ENCODE measurements at regions not wholly inside any gene's neighbourhood (a gene's known extent, or its start where the extent isn't known, plus 50 kb on each side); places are given as distances from the start of the nearest gene placed in this dataset.

DNA sequence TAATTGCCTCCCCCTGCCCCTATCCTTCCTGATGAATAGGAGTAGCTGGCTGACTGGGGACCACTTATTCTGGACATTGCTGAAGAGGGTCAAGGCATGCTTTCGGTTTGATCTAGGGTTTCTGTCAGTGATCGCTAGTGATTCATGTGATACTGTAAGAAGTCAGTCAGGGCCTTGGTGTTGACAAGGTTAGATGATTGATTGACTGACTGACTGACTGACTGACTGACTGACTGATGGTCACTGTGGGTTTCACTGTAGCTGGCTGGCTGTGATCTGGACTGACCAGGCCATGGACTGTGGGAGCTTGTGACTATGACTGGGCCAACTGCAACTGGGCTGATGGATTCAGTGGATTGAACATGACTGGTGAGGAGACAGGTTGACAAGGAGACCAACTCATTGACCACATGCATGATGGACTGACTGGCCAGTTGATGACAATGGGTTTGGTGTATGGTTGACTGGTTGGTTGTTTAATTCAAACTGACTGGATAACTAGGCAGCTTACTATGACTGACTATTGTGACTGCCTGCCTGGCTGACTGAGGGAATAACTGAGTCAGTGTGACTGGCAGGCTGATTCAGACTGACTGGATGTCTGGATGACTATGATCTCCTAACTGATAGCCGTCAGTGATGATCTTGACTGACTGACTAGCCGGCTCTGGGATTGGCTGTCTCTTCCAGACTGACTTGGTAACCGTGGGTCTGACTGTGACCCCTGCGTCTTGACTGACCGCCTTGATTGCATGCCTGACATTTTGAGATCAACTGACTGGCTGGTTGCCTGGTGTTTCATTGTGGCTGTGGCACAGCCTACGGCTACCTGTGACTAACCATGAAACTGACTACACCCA, 509.9 kb downstream of the SHQ1 start:
- no peak for DNase-seq

DNA sequence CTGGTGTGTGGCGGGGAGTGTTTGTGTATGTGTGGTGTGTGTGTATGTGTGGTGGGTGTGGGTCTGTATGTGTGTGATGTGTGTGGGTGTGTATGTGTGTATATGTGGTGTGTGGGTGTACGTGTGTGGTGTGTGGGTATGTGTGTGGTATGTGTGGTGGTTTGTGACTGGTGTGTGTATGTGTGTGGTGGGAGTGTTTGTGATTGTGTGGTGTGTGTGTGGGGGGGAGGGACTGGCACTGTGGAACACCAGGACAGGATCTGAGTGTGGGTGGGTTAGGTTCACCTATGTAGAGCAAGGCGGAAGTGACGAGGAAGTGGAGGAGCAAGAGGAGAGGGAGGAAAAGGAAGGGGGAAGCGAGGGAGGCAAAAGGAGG, 510.8 kb downstream of the SHQ1 start:
- no peak for DNase-seq

DNA sequence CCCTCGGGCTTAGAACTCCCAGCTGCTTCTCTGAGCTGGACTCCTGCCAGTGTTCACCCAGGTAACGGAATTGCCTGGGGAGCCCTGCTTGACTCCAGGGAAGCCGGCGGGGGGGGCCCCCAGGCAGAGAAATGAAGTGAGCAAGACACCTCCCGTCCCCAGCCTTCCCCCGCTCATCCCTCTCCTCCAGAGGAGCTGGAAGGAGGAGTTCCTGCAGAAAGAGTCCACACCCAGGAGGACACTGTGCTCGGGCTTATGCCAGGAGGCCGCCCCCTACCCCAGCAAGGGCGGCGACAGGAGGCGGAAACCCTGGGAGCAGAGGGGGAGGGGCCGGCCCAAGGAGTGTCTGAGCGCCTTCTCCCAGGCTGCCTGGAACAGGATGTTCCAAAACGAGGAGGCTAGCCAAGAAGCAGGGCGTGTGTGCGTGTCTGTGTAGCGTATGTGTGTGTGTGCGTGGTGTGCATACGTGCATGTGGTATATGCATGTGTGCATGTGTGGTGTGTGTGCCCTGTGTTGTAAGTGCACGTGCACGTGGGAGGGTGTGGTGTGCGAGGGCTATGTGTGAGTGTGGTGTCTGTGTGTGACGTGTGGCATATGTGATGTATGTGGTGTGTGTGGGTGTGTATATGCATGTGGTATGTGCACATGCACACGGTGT, 511.3 kb downstream of the SHQ1 start:
- no peak for DNase-seq

DNA sequence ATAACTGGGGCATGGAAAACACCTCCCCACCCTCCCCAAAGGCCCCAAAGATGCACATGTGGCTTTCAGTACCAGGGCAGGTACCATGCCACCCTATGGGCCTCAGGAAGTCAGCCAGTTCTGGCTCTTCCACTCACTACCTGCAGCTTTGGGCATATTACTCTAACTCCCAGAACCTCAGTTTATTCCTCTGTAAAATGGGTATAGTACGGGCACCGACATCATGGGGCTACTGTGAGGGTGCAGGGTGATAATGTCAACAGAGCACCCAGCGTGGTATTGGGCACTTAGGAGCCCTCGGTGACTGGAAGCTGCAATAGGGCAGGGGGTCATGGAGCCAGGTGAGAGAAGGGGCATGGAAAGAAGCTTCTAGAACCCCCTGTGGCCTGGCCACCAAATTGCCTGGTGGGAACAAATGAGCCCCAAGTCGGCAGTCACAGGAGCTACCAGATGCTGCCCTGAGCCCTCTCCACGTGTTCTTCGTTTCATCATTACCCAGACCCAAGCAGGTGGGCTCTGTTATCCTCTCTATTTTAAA, 512.1 kb downstream of the SHQ1 start:
- no peak for DNase-seq

DNA sequence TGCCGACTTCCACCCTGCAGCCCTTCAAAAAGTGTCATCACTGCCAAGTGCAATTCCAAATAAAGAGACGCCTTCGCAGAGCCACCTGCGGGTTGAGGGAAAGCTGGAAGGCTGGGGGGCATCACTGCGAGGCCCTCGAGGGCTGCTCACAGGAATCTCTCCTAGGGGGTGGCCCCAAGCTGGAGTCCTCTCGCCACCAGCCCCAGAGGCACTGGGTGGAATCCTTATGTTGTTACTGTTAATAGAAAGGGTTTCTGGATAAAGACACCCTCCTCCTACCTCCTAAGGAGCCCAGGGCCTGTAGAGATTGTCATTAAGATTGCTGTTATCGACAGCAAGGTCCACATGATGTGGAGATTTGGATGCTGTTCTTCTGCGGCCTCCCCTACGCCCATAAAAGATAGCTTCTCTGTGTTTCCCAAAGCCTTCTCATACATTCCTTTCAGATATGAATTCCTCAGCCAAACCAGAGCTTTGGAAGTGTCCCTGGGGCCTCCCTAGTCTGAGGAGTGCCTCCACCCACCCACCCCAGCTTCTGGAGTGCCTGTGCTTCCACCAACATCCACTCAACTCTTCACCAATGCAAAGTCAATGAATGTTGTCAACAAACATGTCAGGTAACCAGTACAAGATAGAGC, 512.7 kb downstream of the SHQ1 start:
- no peak for DNase-seq

DNA sequence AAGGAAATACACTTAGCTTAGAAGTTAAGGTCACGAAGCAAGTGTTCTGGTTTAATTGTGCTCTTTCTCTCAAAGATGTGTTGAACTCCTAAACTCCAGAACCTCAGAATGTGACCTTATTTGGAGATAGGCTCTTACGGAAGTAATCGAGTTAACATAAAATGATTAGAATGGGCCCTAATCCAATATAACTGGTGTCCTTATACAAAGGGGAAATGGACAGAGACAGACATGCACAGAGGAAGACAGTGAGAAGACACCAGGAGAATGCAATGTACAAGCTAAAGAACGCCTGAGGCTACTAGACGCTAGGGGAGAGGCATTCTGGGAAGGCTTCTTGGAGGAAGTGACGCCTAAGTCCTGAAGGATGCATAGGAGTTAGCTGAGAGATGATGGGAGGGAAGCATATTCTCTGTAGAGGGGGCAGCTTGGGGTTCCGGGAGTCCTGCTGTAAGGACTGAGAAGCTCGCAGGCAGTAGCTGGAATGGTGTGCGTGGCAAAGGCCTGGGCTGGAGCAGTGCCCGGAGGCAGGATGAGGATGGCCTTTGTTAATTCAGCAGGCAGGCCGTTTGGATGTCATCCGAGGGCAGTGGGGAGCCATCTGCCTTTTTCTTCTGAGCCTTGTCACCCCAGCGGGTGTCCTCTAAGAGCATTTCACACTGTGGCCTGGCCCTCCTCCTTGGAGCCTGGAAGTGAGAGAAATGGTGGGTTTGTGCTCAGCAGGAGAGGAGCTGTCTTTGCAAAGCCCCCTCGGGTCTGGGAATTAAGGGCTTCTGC, 513.4 kb downstream of the SHQ1 start:
- no peak for DNase-seq

DNA sequence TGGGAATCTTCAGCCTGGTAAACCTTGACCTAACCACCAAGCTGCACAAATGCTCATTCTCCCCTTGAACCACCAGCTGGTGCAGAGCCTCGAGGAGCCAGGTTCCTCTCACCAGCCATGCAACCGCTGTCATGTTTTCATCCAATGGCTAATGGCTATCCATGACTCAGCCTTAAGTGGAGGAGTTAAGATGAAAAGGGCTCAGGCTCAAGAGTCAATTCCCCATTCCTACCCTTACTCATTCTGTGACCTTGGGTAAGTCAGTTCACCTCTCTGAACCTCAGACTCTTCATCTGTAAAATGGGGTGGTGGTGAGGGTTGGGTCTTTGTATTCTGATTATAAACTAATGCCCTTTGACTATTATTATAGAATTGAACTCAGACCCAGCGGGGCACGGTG, 515.6 kb downstream of the SHQ1 start:
- no peak for DNase-seq

DNA sequence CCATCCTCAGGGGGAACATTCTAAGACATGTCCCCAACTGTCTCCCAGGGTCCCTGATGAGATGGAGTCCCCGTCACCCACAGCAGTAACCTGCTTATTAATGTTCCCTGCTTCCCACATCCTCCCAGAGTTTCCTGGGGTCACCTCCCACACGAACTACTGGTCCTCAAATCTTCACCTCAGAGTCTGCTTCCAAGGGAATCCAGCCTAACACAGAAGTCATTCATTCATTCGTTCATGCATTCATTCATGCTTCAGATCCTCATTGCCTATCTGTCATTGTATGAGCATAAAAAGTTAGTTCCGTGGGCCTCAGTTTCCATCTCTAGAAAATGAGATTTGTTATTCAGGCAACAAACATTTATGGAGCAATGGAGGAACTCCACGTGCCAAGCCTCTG, 516.2 kb downstream of the SHQ1 start:
- no peak for DNase-seq

DNA sequence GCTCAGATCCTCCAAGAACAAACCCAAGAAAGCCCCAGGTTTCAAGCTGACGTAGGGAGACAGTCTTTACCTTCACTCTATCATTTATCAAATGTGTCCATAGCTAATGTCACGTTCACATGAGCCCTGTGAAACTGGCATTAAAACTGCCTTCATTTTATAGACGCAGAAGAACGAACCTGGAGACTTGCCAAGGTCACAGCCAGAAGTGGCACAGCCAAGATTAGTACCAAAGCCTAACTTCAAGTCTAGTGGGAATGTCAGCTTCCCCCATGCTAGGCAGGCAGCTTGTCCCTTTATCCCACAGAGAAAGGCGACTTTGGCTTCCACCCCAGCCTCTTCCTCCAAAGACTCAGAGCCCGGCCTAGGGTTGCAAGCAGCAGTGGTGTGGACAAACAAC, 517.2 kb downstream of the SHQ1 start:
- no peak for DNase-seq

DNA sequence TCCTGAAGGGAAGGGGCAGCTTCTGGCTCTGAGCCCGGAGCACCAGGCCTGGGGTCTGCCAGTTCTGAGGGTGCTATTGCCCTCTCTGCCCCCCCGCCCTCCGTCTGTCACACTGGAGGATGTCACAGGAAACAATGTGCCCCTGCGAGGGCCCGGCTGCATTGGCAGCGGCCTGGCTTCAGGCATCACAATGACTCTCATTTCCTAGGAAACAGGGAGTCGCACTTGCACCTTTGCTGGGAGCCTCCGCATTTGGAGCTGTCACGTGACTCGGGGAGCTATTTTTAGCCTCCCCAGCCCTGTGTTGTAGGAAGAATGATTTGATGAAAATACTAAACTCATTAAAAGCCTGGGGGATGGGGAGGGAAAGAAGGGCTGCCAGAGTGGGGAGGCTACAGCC, 518.9 kb downstream of the SHQ1 start:
- no peak for DNase-seq

DNA sequence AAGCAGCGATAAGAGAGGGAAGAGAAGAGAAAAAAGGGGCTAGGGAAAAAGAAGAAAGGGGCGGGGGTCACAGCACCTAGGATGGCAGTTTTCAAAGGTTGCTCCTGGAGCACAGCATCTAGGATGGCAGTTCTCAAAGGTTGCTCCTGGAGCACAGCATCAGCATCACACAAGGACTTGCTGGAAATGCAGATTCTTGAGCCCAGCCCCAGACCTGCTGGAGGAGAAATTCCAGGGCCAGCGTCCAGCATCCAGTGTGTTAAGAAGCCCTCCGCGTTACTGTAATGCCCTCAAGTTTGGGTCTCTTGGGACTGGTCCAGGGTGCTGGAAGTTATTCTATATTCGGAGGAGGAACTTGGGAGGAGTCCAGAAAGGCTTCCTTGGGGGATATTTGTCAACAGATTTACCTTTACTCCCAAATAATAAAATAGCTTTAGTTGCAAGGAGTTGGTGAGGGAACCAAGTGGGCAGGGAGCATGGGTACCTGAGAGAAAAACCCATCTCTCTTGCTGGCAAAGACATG, 519.4 kb downstream of the SHQ1 start:
- no peak for DNase-seq

DNA sequence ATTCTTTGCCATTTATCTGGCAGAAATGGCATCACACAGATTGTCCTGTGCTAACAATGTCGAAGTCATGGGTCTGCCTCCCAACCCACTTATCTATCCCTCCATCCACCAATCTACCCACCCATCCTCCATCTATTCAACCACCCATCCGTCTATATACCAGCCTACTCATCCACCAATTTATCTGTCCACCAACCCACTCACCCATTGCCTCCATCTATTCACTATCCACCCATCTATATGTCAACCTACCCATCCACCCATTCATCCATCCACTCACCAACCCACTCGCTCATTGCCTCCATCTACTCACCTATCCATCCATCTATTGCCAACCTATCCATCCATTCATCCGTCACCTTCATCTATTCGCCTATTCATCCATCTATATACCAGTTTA, 521.2 kb downstream of the SHQ1 start:
- no peak for DNase-seq

DNA sequence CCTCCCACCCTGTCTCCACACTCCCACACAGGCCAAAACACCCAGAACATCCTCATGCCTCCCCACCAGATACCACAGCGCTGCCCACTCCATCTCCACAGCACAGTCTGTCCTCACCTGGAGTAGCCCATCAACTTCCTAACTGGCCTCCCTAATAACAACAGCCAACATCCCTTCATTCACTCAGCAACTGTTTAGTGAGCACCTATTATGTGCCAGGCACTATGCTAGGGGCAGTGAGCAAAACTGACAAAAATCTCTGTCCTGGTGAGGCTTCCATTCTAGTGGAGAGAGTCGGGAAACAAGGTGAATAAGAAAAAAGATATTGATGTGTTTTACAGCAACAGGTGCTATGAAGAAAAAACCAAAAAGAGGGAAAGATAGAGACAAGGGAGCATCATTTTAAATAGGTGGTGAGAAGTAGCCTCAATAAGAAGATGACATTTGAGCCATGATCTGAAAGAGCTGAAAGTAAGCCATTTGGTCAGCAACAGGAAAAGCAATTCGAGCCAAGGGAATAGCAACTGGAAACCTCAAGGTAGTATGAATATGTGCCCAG, 523.9 kb downstream of the SHQ1 start:
- DNase-seq: no peak

DNA sequence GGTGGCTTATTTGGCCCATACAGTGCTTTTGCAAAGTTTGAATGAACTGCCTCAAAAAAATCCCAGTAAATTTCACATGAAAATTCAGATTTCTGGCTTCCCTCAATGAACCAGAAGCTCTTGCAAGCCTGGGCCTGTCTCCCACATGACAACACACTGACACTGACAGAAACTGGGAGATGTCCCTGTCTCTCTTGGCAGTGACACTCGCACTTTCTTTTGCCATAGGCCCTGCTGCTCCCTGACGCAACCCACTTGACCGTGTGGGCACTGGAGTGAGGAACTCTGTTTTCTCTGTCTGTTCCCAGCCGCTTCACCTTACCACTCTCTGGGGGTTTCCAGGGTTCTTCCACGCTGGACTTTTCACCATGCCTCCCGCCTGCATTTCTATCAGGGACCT, 524.5 kb downstream of the SHQ1 start:
- no peak for DNase-seq

DNA sequence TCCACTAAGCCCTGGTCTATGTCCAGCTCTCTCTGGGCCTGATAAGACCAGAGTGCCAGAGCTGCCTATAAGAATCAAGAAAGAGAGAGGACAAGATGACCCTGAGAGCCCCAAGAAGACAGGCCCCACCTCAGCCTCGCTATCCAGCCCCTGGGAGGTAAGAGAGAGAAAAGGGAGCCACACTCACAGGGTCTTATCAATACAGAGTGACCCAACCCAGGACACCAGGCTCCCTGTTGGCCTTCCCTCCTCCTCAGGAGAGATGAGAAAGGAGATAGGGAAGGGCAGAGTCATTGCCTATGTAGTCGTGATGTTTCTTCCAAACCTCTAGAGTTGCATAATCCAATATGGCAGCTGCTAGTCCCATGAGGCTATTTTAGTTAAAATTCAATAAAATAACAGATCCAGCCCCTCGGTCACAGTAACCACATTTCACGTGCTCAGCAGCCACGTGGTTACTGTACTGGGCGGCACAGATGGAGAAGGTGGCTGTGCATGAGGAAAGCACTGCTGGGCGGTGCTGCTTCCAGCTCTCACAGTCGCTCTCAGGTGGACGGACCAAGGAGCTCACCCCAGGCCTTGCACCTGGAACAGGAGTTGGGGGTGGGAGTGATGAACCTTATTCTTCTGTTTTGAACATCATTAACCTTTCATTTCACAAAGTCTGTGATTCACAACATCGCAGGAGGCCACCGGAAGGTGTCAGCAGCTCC, 525.8 kb downstream of the SHQ1 start:
- DNase-seq: no peak

DNA sequence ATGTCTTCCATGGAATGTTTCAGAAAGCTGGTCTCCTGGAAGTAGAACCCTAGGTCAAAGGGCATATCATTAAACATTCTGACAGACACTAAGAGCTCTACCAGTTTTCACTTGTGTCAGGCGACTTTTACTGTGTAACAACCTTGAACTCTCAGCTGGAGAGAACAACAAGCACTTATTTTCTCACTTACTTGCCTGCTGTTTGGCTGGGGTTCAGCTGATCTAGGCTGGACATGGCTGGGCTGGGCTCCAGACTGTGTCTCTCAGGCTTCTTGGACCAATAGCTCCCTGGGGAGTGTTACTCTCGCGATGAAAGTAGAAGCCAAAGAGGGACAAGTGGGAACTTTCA, 527.3 kb downstream of the SHQ1 start:
- no peak for DNase-seq

DNA sequence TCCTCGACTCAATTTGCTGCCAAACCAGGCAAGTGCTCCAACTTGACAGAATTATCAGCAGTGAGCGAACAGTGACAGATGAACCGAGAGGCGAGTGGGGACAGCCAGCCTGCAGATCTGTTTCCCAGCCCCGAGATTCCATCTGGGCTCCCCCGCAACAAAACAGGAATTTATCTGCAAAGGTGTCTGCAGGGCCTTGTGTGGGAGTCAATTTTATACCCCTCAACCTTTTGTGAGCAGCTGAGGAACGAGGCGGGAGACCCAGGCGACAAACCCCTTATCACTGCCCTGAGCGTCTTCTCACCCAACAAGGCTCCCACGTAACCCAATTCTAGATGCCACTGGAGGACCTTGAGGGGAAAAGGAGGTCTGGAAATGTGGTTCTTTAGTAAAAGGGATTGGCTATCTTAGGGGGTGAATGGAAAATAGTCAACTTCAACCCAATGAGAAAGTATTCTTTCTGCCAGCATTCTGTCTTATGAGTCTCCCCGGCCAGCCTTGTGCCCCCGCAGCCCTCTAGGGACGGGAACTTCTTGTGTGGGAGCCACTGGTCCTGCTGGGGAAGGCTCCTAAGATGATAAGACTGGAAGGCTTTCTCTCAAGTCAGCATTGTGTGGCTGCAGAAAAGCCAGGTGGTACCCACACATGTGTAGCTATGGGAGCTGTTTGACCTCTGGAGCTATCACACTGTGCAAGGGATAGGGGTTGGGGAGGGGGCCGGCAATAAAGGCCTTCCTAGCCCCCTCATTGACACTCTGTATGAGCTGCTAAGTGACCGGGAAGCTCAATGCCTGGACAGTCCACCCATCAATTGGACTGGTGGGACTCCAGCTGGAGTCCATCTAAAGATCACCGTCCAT, 527.9 kb downstream of the SHQ1 start:
- DNase-seq: no peak

DNA sequence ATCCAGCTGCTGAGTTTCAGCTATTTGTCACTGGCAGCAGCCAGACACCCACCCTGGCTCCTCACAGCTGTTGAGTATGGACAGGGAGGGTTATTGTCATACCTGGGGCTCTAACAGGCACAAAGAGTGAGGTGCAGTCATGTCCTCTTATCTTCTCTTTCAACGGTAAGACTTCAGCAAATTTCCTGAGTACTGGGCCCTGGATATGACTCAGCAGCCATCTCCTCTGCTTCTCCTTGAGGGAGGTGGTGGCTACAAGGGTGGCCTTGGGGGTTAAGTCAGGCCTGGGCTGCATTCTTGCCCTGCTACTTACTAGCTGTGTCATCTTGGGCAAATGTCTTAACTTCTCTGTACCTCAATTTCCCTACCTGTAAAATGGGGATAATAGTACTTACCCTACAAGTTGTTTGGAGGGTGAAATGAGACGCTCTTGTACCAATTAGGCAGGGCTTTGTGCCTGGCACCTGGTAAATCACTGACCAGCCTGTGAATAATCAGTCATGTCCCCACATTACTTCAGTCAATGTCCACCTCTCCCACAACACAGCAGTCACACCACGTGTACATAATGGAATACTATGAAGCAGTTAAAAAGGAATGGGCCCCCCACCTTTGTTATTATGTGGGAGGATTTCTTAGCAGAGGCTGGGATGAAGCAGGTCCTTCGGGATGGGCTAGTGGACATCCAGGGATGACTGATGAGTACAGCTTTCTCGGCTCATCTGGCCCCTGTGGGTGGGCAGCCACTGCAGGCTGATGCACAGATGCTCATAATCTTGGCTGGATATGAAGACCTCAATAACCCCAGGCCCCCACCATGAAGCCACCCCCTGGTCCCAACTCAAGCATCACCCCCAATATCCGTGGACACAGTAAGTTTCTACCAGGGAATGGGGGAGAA, 528.8 kb downstream of the SHQ1 start:
- DNase-seq: no peak

DNA sequence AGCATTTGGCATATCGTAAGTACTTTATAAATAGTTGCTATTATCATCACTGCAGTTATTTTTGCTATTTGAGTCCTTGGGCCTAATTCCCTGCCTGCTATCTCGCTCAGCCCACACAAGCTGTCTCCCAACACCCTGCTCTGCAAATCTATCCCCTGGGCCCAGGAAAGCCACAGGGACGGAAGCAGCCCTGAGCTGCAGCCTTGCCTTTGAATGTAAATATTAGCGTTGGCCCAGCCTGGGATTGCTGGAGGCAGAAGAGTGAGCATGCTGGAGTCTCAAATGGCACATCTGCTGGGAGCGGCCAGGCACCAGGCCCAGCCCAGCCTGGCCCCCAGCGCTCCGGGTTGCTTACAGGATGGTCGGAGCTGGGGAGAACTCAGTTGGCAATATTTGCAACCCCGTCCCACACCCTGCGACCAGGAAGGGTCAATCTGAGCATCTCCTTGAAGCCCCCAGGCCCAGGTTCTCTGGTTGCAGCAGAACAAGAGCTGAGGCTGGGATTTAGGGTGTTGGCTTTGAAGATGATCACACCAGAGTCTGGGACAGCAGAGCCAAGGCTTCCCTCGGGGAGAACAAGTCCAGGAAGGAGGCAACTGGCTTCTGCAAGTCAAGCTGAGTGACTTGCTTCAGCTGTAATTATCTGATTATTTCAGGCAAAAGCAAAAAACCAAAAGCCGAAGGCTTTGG, 529.6 kb downstream of the SHQ1 start:
- DNase-seq: no peak

Data from T-helper 9 cell (primary cell).